GM04503 (cell line): ENCODE measurements at regions not wholly inside any gene's neighbourhood (a gene's known extent, or its start where the extent isn't known, plus 50 kb on each side); places are given as distances from the start of the nearest gene placed in this dataset.

ENCODE experiments used
- DNase-seq: peaks from one replicate; pipeline ENCODE4 v3.0.0-alpha.2; 2012; ENCODE audit warnings: low read depth

DNA sequence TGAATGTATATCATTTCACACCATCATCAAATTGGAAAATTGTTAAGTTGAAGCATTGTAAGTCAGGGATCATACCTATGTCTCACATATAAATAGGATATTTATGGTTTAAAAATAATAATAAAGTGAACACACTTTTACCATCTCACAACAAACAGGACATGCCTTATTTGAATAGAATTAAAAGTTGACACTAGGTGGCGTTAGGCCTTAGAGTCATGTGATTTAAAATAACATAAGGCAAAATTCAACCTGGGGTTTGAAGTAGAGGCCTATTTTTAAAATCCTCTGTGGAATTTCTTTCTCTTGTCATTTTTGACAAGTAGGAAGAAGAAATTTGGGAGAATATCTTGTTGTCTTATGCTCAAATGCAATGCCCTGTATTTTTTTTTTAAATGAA is 184.7 kb upstream of the PCDH15 start:
- no peak for DNase-seq

DNA sequence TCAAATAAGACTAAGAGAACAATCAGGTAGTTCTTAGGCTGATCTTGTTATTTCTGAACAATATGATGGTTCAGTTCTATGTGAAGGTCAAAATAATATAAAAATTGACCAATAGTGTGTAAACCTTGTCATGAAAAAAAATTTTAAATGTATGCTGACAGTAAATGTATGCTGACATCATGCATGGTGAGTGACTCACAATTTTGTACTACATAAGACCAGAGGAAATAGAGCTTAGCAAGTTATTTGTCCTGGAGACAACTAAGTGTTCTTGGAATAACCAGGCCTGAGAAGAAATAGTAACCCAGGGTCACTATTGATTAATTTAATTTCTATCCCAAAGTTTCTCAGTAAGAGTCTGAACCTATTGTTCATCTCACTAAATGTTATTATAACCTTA is 182.2 kb upstream of the PCDH15 start:
- DNase-seq, result no peak

DNA sequence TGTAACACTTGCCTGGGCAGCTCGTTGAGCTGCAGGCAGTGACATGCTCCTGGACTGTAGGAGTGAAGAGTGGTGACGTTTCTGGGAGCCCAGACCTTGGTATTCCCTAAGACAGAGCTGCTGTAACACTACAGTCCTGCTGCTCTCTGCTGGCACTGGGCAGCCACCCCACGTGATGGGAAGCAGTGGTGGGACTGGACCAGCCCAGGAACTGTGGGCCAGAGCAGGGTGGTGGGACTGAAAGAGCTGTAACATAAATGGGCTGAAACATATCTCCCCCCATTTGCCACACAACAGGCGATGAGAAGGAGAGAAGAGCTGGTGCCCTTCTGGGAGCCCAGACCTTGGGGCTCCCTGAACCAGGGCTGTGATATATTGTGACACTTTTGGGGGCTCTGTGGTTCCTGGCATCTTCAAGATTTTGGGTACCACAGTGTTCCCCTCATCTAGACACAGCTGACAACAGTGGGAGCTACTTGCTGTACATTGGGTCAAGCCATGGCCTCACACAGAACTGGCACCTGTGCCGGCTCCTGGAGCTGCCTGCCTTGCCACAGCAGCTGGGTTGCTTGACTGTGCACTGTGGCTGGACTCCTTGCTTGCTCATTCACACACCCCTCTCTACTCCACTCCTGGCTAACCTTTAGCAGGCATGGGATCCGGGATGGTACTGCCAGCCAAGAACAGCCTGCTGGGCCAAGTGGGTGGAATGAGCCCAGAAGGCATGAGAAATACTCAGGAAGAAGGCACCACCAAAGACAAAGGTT is 161.3 kb upstream of the PCDH15 start:
- no peak for DNase-seq

DNA sequence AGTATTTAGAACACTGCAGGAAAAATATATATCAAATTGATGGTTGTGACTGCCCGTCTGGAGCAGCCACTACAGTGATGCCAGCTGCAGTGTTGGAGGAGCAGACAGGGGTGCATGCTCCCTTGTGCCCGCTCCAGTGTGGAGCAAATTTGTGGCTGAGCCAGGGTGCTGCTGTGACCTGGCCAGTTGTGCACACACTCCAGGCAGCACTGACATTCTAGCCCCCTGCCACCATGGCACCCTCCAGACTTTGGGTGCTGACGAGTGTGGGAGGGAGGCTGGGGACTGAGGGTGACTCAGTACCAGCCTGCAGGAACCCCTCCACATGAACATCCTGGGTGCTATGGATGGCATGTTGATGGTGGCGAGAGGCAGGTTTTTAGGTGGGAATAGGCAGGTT is 160.0 kb upstream of the PCDH15 start:
- DNase-seq, result no peak

DNA sequence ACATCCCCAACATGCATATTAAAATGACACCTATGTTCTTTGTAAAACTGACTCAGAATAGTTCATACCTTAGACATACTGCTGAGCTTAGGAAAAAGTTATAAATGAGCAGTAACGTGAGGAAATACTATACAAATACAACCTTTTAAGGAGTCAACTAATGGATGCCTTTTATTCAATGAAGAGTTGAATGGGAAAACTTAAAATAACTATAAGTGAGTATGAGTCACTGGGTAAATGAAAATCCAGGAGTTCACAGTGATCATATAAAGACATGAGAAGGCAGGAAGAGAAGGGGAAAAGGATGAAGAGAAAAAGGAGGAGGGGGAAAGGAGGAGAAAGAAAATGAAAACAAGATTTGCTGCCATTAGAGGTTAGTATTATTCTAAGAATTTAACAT is 157.8 kb upstream of the PCDH15 start:
- DNase-seq, result no peak

DNA sequence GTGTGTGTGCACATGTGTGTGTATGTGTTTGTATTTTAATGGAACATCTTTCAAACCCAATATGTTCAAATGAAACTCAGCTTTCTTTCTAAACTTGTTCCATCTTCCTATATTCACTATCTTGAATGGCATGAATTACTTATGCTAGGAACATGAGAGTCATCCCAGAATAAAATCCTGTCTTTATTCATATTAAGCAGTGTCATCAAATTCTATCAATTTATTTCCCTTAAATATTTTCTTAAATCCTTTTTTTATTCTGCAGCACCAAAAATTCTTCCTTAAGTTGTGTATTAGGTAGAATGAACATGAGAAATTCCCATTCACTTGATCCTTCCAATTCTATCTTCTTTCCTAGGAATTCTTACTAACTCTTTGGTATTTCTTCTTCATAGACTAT is 146.6 kb upstream of the PCDH15 start:
- DNase-seq, result no peak

DNA sequence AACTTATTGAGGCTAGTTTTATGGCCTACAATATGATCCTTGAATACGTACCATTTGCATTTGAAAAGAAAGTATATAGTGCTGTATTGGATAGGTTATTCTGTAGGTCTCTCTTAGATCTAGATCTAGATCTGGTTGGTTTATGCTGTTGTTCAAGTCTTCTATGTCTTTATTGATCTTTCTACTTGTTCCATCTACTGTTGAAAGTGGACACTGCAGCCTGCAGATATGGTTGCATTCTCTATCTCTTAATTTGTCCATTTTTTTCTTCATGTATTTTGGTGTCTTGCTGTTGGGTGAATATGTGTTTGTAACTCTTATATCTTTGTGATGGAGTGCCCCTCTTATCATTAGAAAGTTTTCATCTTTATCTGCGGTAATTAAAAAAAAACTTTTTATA is 139.4 kb upstream of the PCDH15 start:
- no peak for DNase-seq

DNA sequence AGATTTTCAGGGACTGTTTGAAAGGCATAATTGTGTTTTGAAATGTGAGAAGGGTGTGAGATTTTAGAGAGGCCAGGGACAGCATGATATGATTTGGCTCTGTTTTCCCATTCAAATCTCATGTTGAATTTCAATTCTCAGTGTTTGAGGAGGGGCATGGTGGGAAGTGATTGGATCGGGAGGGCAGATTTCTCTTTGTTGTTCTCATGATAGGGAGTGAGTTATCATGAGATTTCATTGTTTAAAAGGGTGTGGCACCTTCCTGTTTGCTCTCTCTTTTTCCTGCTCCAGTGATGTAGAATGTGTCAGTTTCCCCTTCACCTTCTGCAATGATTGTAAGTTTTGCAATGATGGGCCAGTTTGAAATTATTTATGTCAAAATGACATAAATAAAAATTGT is 113.0 kb upstream of the PCDH15 start:
- no peak for DNase-seq

DNA sequence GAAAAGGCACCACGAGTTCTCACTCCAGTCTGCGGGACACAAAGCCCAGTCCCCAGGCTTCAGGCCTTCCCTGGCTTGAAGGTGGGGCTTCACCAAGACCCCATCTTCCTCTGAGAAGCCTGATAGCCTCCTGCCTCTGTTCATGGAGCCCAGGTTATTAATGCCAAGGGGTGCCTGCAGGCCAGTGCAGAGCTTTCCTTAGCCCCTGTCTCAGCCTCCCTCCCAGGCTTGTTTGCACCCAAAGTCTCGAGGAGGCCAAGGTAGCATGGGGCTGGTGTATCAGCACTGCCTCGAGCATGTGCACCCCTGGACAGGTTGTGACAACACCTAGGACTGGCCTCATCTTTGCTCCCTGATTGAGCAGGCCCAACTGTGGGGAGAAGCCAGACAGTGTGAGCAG is 108.1 kb upstream of the PCDH15 start:
- DNase-seq, result no peak

DNA sequence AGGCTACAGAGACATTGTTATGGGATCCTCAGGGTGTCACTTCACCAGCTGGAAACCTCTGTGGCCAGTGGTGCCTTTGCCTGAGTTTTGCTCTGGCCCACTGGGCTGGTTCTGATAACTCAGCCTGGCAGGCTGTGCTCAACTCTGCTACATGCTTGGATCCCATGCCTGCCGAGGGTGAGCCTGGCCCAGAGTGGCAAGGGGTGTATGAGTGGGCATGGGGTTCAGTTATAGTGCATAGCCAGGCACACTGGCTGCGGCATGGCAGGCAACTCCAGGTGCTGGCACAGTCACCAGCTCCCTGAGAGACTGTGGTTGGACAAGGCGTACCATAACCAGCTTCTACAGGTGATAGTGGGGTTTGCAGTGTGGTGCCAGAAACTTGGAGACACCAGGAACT is 107.0 kb upstream of the PCDH15 start:
- DNase-seq, result no peak

DNA sequence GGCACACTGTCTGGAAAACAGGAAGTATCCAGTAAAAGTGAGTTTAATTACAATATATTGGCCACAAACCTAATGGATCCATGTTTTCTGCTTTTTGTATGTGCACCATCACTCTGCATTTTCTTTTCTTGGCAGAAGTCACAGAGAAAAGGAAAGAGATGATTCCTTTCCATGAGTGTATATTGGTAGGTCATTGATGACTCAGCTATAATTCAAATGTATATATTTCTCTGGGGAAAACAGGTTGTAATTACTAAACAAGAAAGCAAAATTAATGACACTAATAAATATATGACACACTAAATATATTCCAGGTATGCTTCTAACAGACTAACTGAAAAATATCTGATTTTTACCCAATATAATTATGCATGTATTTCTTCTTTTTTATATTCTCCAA is 105.9 kb upstream of the PCDH15 start:
- no peak for DNase-seq

DNA sequence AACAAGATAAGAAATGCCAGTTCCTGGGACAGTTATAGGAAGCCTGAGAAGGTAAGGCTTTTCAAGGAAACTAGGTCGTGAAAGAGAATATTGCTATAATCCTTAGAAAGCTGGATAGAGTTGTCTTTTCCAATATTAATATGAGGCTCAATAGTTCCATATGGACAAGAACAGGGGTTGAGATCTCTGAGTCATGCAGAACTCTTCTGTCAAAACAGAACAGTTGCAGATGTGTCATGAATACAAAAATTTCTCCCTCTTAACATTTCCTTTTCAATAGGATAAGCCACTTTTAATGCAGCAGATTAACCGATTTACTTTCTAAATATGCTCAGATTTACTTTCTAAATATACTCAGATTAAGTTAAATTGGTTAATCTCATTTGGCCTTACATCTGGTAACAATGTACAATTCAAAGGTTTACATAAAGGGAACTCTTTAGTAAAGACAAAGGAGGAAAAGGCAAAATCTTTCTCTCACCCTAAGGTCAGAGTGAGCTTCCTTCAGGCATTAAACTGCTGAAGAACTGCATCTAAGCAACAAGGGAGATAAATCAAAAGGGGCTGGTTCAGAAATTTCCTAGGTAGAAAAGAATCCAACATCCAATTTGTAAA is 104.7 kb upstream of the PCDH15 start:
- DNase-seq, result no peak

DNA sequence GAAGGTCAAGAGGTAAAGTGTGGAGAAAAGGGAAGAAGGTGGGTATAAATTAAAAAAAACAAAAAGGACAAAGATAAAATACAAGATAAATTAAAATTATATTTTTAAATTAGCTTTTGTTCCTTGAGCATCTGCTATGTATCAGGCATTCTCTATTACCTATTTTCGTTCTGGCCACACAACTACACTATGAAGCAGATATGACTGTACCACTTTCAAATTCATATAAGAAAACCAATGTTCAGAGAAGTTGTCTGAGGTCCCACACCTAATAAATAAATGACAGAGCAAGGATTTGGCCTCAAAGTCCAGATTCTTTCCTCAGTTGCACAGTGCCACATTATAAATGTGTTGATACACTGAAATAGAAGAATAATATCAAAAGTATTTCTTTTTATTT is 103.8 kb upstream of the PCDH15 start:
- DNase-seq, result no peak

DNA sequence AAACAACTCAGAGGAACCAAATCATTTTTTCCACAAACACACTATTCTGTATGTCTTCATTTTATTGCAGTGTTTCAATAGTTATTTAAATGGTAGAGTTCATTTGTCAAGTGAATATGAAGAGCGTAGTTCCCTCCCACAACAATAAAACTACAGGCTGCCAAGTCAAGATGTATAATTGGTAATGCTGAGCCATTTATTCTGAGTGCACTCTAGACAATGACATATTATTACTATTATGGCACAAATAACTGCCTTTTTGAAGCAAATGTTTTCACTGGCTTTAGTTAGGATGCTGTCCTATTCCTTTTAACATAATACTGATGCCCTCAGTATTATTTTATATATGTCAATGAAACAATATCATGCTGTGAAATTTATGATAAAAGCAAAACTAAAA is 102.7 kb upstream of the PCDH15 start:
- DNase-seq, result no peak

DNA sequence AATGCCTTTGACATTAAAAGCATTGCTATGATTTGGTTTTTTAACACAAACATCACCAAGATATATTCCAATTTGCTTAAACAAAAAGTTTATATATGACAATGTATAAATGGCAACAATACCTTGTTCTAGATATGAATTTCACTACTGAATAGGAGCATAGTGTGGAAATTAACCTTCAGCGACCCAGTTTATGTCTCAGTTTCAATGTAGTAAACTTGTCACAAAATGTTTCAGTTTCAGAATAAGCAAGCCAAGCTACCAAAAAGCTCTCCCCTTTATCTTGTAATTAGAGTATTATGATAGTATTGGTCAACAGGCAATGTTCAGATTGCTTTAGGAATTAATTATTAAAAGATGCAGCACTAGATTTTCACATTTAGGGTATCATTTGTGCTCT is 99.6 kb upstream of the PCDH15 start:
- no peak for DNase-seq

DNA sequence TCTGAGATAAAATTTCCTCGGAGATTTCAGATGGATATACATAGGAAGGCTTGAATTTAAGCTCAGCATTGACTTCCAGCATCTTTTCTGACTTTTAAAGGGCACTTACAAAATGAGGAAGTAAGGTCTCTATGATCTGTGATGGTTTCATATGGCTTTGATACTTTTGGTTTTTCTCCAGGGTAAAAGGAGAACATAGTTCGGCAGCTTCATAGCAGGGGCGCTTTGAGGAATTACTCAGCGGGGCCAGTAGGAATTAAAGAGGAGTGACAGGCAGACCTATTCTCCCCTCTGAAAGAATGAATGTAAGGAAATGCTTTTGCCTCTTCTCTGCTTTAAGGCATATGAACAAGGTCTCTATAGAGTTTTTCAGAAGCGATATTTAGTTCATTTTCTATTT is 80.0 kb upstream of the PCDH15 start:
- no peak for DNase-seq

DNA sequence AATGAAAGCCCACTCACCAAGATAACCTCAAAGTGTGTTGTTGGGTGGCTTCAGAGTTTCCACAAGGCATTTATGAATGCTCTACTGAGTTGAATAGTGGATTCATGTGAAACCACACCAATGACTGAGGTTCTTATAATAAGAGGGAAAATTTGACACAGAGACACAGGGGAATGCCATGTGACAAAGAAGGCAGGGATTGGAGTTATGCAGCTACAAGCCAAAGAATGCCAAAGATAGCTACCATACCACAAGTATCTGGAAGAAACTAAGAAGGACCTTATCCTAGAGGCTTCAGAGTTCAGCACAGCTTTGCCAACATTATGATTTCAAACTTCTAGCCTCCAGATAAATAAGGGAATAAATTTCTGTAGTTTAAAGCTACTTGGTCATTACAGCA is 68.0 kb upstream of the PCDH15 start:
- DNase-seq, result no peak

DNA sequence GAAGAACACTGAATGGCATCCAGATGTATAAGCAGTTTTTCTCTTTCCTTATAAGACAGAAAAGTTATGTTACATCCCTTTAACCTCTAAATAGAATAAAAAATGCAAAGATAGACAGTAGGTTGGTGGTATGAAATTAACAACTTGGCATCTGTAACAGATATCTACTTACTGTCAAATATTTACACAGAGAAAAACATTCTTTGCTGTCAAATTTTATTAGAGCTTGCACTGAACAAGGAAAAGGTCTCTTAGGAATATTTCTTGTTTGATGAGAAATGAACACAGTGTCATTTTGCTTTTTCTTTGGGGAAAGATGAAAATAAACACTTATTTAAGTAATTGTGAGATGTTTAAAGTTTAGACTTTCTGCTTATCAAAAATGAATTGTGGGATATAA is 65.6 kb upstream of the PCDH15 start:
- no peak for DNase-seq

DNA sequence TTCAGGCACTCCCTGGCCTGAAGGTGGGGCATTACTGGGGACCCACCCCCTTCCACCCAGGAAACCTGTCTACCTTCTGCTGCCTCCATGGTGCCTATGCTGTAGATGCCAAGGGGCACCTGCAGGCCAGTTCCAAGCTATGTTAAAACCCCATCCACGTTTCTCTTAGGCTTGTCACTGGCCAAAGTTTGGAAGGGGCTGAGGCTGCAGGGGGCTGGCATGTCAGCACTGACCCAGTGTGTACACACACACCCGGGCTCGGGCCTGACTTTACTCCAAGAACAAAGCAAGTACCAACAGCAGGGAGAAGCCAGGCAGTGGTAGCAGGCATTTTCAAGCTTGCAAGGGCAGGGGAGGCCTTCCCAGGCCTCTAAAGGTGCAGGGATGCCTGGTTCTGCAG is 53.8 kb upstream of the PCDH15 start:
- no peak for DNase-seq

DNA sequence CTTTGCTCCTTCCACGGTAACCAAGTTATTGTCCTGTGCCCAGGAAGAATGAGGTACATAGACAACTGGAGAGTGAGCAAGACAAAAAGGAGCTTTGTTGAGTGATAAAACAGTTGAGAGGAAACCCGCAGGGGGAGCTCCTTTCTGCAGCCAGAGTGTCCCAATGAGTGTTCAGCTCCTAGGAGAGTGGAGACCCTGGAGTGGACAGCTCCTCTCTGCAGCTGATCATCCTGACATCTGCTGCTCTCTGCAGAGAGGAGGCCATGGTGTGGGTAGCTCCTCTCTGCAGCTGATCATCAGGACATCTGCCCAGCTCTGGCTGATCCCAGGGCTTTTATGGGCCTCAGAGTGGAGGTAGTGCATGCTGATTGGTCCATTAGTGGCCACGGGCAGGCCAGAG is 53.4 kb upstream of the PCDH15 start:
- no peak for DNase-seq

DNA sequence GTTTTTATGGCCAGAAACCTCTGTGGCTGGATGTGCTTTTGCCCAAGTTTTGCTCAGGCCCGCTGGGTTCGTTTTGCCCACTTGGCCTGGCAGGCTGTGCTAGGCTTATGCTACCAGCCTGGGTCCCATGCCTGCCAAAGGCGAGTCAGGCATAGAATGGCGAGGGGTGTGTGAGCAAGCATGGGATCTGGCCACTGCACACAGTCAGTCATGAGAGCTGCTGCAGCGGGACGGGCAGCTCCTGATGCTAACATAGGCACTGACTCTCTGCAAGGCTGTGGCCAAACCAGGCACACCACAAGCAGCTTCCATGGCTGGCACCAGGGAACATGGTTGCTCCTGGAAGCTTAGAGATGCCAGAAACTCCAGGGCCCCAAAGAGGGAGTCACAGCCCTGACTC is 52.9 kb upstream of the PCDH15 start:
- no peak for DNase-seq
